Endothelial cell of umbilical vein (primary cell): ENCODE measurements at regions not wholly inside any gene's neighbourhood (a gene's known extent, or its start where the extent isn't known, plus 50 kb on each side); places are given as distances from the start of the nearest gene placed in this dataset.

Experiments used
- EZH2 ChIP-seq: IDR thresholded peaks from 2 replicates; pipeline ENCODE4 v1.6.1; 2012; ENCODE audit warnings: borderline replicate concordance, low read depth, mild to moderate bottlenecking, moderate library complexity, low read length, inconsistent platforms; ENCODE audit not compliant: severe bottlenecking
- FOS ChIP-seq: IDR thresholded peaks from 2 replicates; pipeline ENCODE4 v1.6.1; 2011; ENCODE audit warnings: mild to moderate bottlenecking, low read length, moderate library complexity, borderline replicate concordance; ENCODE audit not compliant: insufficient read depth
- GATA2 ChIP-seq: IDR thresholded peaks from 2 replicates; pipeline ENCODE4 v1.7.0; 2011; ENCODE audit warnings: low read depth, mild to moderate bottlenecking, moderate library complexity, mixed read lengths, low read length; ENCODE audit not compliant: insufficient read length, insufficient read depth
- JUN ChIP-seq: IDR thresholded peaks from 2 replicates; pipeline ENCODE4 v1.6.1; 2011; ENCODE audit warnings: borderline replicate concordance, low read depth; ENCODE audit not compliant: insufficient read length, insufficient read depth
- MAX ChIP-seq: IDR thresholded peaks from 2 replicates; pipeline ENCODE4 v1.6.1; 2011; ENCODE audit not compliant: insufficient read depth, insufficient read length
- MYC ChIP-seq: IDR thresholded peaks from one replicate; pipeline ENCODE4 v1.6.1; 2011; ENCODE audit warnings: mild to moderate bottlenecking, low read depth, low read length
- POLR2A ChIP-seq: IDR thresholded peaks from 2 replicates; pipeline ENCODE4 v1.6.1; 2012; ENCODE audit warnings: low read depth, mild to moderate bottlenecking, control low read depth, low read length
- POLR2AphosphoS5 ChIP-seq: IDR thresholded peaks from 2 replicates; pipeline ENCODE4 v1.6.1; 2012; ENCODE audit warnings: low read depth, mild to moderate bottlenecking, control low read depth, low read length, moderate library complexity; ENCODE audit not compliant: insufficient read depth
- TF ChIP-seq, protein P1 (sequence below), 2 donors: IDR thresholded peaks; 1 replicate in 1 of 2; 2 replicates in 1 of 2; pipeline ENCODE4 v1.5.1; 2011; ENCODE audit warnings: low read length in 2 of 2, mild to moderate bottlenecking in 2 of 2, moderate library complexity in 2 of 2, control low read depth in 1 of 2, inconsistent platforms in 1 of 2, low read depth in 1 of 2; ENCODE audit not compliant: insufficient read depth in 1 of 2; ENCODE audit errors: extremely low read depth in 1 of 2

- TF ChIP-seq, protein P1, sequence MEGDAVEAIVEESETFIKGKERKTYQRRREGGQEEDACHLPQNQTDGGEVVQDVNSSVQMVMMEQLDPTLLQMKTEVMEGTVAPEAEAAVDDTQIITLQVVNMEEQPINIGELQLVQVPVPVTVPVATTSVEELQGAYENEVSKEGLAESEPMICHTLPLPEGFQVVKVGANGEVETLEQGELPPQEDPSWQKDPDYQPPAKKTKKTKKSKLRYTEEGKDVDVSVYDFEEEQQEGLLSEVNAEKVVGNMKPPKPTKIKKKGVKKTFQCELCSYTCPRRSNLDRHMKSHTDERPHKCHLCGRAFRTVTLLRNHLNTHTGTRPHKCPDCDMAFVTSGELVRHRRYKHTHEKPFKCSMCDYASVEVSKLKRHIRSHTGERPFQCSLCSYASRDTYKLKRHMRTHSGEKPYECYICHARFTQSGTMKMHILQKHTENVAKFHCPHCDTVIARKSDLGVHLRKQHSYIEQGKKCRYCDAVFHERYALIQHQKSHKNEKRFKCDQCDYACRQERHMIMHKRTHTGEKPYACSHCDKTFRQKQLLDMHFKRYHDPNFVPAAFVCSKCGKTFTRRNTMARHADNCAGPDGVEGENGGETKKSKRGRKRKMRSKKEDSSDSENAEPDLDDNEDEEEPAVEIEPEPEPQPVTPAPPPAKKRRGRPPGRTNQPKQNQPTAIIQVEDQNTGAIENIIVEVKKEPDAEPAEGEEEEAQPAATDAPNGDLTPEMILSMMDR (IDR thresholded peaks at IDR 0.05; ENCODE audit: extremely low read depth in 1 of 2, insufficient read depth in 1 of 2, low read depth in 1 of 2, low read length in 2 of 2): no peak
- no peak for TF ChIP-seq POLR2AphosphoS5
- no peak for TF ChIP-seq POLR2A
- no peak for TF ChIP-seq FOS
- TF ChIP-seq EZH2: no peak
- TF ChIP-seq MAX: no peak
- TF ChIP-seq JUN: no peak
- TF ChIP-seq MYC: no peak
- no peak for TF ChIP-seq GATA2
Measured at GRCh38 chr2:24411488-24412151, 51.3 kb upstream of the ITSN2 start.
